Activated CD8-positive, alpha-beta T cell treated with anti-CD3 and anti-CD28 coated beads for 36 hours (primary cell): ENCODE measurements at regions not wholly inside any gene's neighbourhood (a gene's known extent, or its start where the extent isn't known, plus 50 kb on each side); places are given as distances from the start of the nearest gene placed in this dataset.

Experiments used
- ATAC-seq: fragments of 200-7000 bp; cut with Tn5 transposase; one replicate; pipeline ENCODE4 v1.10.0; 2021; ENCODE audit warnings: mild to moderate bottlenecking, moderate library complexity
- CTCF ChIA-PET: fragments of 350-600 bp; sonication (Branson Sonifier 250); formaldehyde crosslinking; loops from one replicate; lab custom pipeline; 2021; ENCODE audit warnings: antibody characterized with exemption; lab: Charles Lee
- POLR2A ChIA-PET: fragments of 350-600 bp; sonication (Branson Sonifier 250); formaldehyde crosslinking; loops from one replicate; lab custom pipeline; 2021; ENCODE audit warnings: antibody characterized with exemption; lab: Charles Lee
- DNase-seq: peaks from one replicate; pipeline ENCODE4 v3.0.0-alpha.2; 2020
- H3K27ac Mint-ChIP-seq: one replicate; pipeline ENCODE4 v1.8.0; 2021; ENCODE audit warnings: mild to moderate bottlenecking, mixed read lengths
- H3K27me3 Mint-ChIP-seq: one replicate; pipeline ENCODE4 v1.8.0; 2021; ENCODE audit warnings: mixed read lengths
- H3K36me3 Mint-ChIP-seq: one replicate; pipeline ENCODE4 v1.8.0; 2021; ENCODE audit warnings: low read depth, mixed read lengths
- H3K4me1 Mint-ChIP-seq: one replicate; pipeline ENCODE4 v1.8.0; 2021; ENCODE audit warnings: low read depth, mixed read lengths
- H3K4me3 Mint-ChIP-seq: one replicate; pipeline ENCODE4 v1.8.0; 2021; ENCODE audit warnings: mild to moderate bottlenecking, moderate library complexity, mixed read lengths
- H3K9me3 Mint-ChIP-seq: one replicate; pipeline ENCODE4 v1.8.0; 2021; ENCODE audit warnings: mixed read lengths
- intact Hi-C: fragments of 100-400 bp; cut with micrococcal nuclease; formaldehyde crosslinking; loops from one replicate; pipeline ENCODE4 v1.10.0; 2022
- TF ChIP-seq, protein P1 (sequence below): fragments of 200-600 bp; IDR thresholded peaks from one replicate; pipeline ENCODE4 v1.8.0; 2022; ENCODE audit warnings: antibody characterized with exemption, mild to moderate bottlenecking

DNA sequence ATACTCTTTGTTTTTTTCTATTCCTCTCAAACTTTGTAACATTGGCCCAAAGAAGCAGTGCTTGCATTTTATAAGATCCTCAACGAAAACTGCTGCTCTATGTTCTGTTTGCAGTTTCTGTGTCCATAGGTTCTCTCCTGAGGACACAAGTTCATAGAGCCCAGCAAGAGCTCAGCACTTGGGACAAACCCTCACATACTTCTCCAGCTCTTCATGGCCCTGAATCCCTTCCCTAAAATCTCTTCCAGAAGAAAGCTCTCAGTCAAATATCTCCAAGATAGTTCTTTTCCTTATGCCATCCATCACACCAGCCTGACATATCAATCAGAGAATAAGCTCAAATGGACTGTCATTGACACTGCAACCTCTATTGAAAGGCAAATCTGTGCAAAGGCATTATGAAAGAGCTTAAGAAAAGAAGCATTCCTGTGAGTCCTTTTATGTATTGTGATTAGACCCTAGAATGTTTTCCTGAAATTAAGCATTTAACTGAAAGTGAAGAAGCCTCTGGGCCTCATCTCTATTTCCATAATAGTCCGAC lies 405.5 kb downstream of the ANKRD7 start:
- ChIA-PET POLR2A (no interaction called here), CTCF (no interaction called here)
- Mint-ChIP-seq H3K9me3 (no peaks in the 10 kb centered on the region), H3K4me3 (no peak overlapping the region), H3K27ac (no peak overlapping the region), H3K27me3 (no peaks in the 10 kb centered on the region), H3K36me3 (no peaks in the 10 kb centered on the region), H3K4me1 (no peaks in the 10 kb centered on the region)
- ATAC-seq (no peak), DNase-seq (no peak)
- intact Hi-C loops, result no loop called here
- TF ChIP-seq, protein P1, sequence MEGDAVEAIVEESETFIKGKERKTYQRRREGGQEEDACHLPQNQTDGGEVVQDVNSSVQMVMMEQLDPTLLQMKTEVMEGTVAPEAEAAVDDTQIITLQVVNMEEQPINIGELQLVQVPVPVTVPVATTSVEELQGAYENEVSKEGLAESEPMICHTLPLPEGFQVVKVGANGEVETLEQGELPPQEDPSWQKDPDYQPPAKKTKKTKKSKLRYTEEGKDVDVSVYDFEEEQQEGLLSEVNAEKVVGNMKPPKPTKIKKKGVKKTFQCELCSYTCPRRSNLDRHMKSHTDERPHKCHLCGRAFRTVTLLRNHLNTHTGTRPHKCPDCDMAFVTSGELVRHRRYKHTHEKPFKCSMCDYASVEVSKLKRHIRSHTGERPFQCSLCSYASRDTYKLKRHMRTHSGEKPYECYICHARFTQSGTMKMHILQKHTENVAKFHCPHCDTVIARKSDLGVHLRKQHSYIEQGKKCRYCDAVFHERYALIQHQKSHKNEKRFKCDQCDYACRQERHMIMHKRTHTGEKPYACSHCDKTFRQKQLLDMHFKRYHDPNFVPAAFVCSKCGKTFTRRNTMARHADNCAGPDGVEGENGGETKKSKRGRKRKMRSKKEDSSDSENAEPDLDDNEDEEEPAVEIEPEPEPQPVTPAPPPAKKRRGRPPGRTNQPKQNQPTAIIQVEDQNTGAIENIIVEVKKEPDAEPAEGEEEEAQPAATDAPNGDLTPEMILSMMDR, result no peak

DNA sequence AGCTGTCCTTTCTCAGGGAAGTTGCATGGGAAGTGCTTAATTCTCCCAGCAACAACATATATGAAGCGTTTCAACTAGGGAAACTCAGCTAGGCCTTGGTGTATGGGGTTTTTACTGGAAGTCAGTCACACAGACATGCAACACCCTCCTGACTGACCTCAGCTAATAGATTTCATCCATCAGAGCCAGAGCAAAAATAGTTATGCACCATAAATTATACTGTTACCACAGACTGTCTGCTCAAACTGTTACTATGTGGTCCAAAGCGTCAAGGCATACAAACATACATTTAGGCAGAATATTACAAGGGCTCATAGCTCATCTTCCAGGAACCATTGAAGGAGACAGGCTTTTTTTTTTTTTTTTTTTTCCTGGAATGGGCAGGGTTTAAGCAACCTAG lies 417.9 kb downstream of the ANKRD7 start:
- H3K27me3 Mint-ChIP-seq, result no peaks in the 10 kb centered on the region
- no peaks in the 10 kb centered on the region for H3K9me3 Mint-ChIP-seq
- TF ChIP-seq, protein P1, result no peak
- no peaks in the 10 kb centered on the region for H3K36me3 Mint-ChIP-seq
- CTCF ChIA-PET, result no interaction called here
- H3K27ac Mint-ChIP-seq, result no peak overlapping the region
- DNase-seq (no peak), ATAC-seq (no peak)
- POLR2A ChIA-PET, result no interaction called here
- intact Hi-C loops, result no loop called here
- no peak overlapping the region for H3K4me3 Mint-ChIP-seq
- no peaks in the 10 kb centered on the region for H3K4me1 Mint-ChIP-seq

DNA sequence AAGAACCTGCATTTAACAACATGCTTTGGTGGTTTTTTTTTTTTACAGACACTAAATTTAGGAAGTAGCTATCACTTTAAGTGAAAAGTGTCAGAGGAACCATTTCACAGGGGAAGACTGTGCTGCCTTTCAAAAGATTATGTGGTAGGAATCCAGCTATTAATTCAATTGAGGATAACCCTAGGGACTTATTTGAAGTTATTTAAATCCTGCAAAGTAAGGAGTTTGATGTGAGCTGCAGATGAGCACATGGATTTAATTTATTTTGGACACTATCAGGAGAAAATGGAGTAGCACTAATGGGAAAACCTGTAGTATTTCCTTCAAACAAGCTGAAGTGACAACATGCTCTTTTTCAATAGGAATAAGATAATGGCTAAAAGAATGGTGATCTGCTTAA lies 419.8 kb downstream of the ANKRD7 start:
- Mint-ChIP-seq H3K36me3 (no peaks in the 10 kb centered on the region), H3K27ac (no peak overlapping the region), H3K4me3 (no peak overlapping the region), H3K4me1 (no peaks in the 10 kb centered on the region), H3K27me3 (no peaks in the 10 kb centered on the region), H3K9me3 (no peaks in the 10 kb centered on the region)
- intact Hi-C loops, result no loop called here
- TF ChIP-seq, protein P1, result no peak
- ChIA-PET POLR2A (no interaction called here), CTCF (no interaction called here)
- DNase-seq, result no peak
- ATAC-seq, result no peak

DNA sequence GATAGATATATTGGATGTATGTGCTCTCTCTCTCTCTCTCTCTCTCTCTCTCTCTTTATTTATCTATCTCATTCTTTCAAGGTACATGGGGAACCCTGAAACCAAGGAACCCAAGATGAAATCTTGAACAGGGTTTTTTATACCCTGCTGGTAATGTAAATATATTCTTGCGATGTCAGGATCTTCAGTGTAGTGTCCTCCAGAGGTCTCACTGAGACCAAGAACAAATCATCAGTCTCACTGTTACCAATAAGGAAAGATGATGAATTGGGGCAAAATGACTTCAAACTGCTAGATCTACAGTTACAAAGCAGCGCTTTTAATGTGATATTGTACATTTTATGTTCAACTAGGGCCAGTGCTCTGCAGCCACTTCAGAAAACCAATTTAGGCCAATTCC lies 423.5 kb downstream of the ANKRD7 start:
- POLR2A ChIA-PET, result no interaction called here

DNA sequence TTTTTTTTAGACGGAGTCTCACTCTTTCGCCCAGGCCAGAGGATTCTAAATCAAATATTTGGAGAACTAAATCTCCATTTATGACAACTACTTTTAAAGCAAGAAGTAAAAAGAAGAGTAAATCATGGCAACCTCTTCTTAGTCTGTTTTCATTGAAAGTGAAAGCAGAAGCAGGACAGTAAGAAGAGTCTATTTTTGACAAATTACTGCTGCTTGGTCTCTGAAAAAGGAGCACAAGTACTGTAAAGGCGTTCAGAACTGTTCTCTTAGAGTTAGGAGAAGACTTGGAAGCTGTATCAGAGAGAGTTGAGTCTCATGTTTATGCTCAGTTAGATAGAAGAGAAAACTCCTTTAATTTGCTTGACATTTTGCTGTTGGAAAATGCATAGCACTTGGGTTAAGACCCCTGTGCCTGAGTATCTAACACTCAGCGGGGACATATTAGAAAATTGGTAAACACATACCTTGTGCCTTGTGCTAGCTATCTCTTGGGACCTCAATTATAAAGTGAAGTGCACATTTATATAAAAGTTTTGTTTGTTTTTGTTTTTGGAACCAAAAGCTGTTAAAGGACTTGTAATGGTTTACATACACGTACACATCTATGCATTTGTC lies 433.0 kb downstream of the ANKRD7 start:
- Mint-ChIP-seq H3K27me3 (no peaks in the 10 kb centered on the region), H3K4me3 (no peak overlapping the region), H3K4me1 (no peaks in the 10 kb centered on the region), H3K27ac (no peak overlapping the region), H3K36me3 (no peaks in the 10 kb centered on the region), H3K9me3 (peaks cover 2% of the 10 kb centered on the region)
- ChIA-PET CTCF (no interaction called here), POLR2A (no interaction called here)
- intact Hi-C loops, result no loop called here
- DNase-seq (no peak), ATAC-seq (no peak)
- TF ChIP-seq, protein P1, result no peak

More for the DNA sequence above, 423.5 kb downstream of the ANKRD7 start:
- H3K27me3 Mint-ChIP-seq, result no peaks in the 10 kb centered on the region
- DNase-seq (no peak), ATAC-seq (no peak)
- H3K27ac Mint-ChIP-seq, result no peak overlapping the region
- TF ChIP-seq, protein P1, result no peak
- CTCF ChIA-PET, result no interaction called here
- no peaks in the 10 kb centered on the region for H3K36me3 Mint-ChIP-seq
- no peaks in the 10 kb centered on the region for H3K9me3 Mint-ChIP-seq
- H3K4me3 Mint-ChIP-seq, result no peak overlapping the region
- intact Hi-C loops, result no loop called here
- H3K4me1 Mint-ChIP-seq, result no peaks in the 10 kb centered on the region
